ENCODE measurements at regions not wholly inside any gene's neighbourhood (a gene's known extent, or its start where the extent isn't known, plus 50 kb on each side); places are given as distances from the start of the nearest gene placed in this dataset.

- TF ChIP-seq CTCF (IDR thresholded peaks at IDR 0.05) (no peak), ZFX (IDR thresholded peaks at IDR 0.05; ENCODE audit: borderline replicate concordance) (no peak)
Measured at GRCh38 chr14:89484051-89484844, 67.2 kb upstream of the FOXN3 start.
